Dermis blood vessel endothelial cell (primary cell): ENCODE measurements at regions not wholly inside any gene's neighbourhood (a gene's known extent, or its start where the extent isn't known, plus 50 kb on each side); places are given as distances from the start of the nearest gene placed in this dataset.
"Not testable (repeated sequence)": the region's sequence is repeated elsewhere in the genome, so short reads cannot be mapped to it uniquely, and the experiment has no call there.

Experiments used
- DNase-seq: peaks from one replicate; pipeline ENCODE4 v3.0.0; 2010

DNA sequence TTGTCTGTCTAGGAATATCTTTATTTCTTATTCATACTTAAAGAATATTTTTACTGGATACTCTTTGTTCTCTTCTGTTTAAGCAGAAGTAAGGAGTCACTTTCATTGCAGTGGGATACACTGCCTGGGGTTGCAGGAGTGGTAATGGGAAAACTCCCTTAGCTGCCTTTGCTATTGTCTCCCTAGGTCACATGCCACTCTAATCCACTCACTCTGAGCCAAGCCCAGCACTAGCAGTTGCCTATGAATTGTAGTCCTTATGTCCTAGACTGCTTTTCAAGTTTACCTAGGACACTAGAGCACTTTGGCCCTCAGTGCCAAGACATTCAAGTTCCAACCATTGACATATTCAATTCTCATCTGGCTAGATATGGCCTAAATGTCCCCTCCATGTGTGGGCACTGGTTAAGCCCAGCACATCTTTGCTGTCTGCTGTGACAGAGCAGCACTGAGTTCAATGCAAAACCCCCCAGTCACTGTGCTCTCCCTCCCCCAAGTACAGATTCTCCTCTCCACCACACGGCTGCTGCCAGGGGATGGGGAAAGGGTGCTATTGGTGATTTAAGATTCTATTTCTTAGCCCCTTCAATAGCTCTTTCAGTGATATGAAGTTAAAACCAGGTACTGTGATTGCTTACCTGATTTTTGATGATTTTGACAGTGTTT is 991.7 kb upstream of the KCND2 start:
- no peak for DNase-seq

DNA sequence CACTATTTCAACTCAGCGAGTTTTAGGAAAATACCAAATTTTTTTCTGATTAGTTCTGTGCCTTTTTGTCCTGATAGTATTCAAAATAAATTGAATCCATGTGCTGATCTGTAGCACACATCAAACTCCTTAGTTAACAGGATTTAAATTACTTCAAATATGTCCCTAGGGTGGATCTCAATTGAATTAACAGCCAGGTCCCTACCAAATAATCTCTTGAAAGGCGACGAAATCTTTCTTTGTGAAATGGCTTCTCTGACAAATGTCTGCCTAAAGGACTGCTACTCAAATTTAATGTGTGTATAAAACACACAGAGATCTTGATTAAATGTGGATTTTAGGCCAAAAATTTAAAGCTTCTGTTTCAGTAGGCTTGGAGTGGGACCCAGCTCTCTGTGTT is 989.6 kb upstream of the KCND2 start:
- DNase-seq = no peak

DNA sequence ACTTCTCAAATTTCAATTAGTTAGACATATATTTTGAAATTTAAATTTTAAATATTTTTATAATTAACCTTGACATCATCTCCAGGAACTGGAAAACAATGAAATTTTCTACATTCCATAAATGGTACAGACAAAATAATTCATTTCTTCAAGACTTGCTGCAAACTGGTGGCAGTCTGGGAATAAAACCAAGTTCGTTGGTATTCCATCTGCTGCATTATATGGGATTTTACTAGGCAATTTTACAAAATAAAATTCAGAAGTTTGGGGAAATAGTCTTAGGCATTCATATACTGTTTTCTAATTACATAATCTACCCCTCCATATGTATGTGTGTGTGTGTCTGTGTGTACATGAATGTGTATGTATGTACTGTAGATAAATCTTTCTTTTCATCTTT is 984.6 kb upstream of the KCND2 start:
- no peak for DNase-seq

DNA sequence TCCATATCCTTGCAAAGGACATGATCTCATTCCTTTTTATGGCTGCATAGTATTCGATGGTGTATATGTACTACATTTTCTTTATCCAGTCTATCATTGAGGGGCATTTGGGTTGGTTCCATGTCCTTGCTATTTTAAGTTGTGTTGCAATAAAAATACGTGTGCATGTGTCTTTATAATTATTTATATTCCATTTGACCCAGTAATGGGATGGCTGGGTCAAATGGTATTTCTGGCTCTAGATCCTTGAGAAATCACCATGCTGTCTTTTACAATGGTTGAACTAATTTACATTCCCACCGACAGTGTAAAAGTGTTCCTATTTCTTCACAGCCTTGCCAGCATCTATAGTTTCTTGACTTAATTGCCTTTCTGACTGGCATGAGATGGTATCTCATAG is 972.6 kb upstream of the KCND2 start:
- not testable (repeated sequence) for DNase-seq

DNA sequence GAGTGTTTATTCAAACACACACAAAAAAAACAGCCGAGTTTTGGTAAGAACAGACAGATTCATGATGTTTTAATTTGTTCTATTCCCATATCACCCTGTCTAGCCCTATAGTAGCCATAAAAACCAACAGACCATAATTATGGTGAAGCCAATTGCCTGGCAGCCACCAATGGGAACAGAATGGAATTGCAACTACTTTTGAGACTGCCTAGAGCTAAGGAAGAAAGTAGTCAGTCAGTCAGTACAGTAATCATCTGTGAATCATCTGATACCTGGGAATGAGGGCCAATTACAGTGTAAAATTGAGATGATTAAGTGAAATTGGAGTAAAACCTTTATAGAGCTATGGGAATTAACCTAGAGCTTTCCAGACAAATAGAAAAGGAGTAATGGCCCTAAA is 952.7 kb upstream of the KCND2 start:
- DNase-seq = no peak

DNA sequence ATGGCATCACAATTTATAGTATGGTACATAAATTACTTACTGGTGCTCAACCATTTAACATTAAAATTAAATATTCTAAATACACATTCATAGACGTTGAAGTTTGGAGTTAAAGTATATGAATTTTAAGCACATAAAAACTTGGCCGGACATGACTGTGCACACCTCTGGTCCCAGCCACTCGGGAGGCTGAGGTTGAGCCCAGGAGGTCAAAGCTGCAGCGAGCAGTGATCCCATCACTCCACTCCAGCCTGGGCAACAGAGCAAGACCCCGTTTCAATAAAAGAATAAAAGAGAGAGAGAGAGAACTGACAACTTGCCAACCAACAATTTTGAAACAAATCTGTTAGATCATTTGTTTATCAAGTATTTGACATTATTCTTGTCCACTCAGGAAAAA is 943.3 kb upstream of the KCND2 start:
- no peak for DNase-seq

DNA sequence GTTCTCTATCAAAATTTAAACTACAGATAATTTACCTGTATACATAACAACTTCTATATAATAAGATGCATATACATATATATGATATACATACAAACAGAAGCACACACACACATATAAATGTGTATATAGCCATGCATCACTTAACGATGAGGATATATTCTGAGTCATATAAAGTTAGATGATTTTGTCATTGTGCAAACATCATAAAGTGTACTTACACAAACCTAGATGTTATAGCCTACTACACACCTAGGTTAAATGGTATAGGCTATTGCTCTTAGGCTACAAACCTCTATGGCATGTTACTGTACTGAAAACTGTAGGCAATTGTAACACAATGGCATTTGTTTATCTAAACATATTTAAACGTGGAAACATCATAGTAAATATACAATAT is 937.6 kb upstream of the KCND2 start:
- DNase-seq = no peak

DNA sequence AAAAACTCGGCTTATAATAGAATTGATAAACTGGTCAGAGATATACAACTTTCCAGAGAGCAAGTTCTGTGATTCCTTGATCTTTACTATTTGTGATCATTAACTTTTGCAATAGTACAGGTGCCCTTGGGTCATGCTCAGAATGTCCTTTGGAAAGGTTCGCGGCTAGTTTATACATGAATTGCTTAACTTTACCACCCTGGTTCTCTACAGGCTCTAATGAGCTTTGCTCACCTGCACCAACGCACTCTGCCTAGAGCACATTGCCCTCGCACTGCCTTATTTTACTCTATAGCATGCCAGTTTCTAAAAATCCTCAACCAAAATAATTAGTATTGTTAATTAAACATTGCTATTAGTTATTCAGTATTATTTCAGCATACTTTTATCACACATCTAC is 931.2 kb upstream of the KCND2 start:
- no peak for DNase-seq

DNA sequence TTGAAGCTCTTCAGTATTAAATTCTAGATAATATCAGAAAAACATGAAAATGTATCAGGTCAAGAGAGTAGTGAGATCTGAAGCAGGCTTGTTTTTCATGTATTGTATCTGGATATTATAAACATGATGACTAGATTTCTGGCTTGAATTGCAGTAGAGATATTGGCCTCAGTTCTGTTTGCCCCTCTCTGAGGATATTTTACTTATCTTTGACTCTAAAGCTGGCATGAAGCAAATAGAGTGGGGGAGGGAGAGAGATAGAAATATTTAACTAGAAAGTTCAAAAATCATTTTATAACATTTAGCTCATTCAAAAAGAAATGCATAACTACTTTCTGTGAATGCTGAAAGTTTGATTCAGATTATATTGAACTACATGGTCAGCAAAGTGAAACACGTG is 929.7 kb upstream of the KCND2 start:
- no peak for DNase-seq

DNA sequence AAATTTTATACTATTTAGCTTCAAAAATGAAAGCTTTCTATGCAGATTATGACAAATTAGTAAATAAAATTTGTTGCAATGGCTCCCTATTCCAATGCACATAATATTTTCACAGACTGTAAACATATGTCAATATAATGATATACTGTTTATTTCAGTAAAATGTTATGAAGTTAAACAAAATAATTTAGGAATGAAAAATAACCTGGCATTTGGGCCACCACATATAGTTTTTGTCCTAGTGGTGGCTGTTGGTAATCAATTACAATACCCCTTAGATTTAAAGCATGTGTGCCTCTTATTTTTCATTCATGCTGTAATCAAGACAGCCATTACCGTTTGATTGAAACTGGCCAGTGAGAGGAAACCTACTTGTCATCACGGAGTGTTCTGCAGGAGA is 928.5 kb upstream of the KCND2 start:
- no peak for DNase-seq

DNA sequence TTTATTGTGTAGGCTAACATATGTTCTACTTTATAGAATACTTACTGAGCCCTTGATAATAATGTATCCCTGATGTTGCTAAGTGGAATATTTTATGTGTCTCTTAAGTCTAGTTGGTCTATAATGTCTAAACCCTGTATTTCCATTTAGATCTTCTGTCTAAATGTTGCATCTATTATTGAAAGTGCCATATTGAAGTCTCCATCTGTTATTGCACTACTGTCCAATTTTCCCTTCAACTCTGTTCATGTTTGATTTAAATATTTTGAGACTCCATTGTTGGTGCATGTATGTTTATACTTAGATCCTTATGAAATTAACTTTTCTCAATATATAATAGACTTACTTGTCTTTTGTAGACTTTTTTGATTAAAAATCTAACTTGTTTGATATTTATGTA is 924.5 kb upstream of the KCND2 start:
- DNase-seq = no peak

DNA sequence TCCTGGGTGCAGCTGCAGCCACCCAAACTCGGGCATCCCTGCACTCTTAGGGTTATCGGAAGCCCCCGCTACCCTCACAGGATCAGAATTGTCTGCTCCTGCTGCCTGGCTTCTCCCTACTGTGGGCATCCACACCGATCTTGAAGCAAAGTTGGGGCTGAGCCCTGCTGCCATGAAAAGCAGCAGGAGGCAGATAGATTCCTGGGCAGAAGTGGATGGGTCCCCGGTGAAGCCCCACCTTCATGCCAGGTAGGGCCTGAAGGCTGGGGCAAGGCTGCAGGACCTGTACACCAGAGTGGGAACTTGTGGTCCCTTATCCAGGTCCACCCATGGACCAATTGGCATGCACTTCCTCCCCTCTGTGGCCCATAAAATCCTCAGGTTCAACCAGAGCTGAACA is 922.6 kb upstream of the KCND2 start:
- DNase-seq = no peak

DNA sequence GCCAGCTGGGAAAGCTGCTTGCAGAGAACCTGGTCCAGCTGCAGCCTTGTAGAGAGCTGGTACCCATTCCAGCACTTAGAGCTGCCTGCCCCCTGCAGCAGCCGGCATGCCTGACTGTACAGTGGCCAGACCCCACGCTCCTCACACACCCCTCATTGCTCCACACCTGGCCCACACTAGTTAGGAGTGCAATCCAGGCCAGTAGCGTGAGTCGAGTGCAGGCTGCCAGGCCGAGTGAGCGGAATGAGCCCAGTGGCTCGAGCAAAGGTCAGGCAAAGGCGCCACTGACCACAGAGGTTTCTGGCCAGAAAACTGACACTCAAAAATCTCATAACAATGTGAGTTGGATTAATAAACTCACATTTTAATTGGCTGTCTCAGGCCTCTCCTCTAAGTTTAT is 921.7 kb upstream of the KCND2 start:
- DNase-seq = no peak

DNA sequence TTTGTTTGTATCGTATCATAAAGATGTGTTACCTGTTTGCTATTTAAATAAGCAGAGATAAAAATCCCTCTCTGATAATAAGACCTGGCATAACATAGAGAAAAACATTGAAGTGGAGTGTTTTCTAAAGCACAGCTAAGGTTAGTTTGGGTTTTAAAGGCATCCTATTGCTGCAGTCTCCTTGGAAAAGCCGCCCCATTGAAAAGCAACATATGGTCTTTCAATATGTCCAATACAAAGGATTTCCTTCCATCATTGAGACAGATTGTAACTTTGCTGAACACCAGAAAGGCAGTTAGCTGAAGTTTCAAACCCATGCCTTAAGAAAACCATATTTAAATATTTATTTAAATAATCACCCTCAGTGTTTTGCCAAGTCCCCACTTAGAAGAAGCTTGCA is 898.5 kb upstream of the KCND2 start:
- no peak for DNase-seq

DNA sequence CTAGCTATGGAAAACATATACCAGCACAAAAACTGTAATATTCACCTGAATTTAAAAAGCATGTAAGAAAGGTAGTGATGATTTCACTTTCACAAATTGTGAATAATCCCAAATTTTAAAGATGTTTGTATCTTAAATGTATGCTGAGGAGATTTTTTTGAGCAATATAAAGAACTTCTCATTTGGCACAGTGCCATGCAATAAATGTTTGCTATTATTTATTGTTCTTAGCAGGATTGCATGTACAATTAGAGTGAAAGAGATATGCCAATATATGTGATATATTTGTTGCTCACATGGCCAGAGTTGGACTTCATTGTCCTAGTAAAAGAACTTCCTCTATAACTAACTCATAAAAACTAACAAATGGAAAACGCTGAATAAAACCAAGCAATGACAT is 895.1 kb upstream of the KCND2 start:
- no peak for DNase-seq

DNA sequence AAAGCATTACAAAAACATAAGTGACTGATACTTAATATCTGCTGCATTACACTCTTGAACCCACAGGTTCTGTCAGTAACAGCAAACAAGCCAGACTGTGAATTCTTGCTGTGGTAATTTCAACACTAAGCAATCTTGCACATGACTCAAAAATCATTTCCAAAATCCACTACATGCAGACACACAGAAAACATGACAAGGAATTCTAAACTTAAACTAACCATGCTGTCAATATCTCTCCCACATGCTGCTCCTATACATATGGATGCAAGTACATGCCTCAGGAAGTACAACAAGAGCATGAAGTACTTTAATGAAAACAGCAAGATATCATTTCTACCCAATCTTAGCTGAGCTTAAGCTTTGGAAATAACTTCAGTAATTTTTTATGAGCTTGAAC is 890.2 kb upstream of the KCND2 start:
- no peak for DNase-seq

DNA sequence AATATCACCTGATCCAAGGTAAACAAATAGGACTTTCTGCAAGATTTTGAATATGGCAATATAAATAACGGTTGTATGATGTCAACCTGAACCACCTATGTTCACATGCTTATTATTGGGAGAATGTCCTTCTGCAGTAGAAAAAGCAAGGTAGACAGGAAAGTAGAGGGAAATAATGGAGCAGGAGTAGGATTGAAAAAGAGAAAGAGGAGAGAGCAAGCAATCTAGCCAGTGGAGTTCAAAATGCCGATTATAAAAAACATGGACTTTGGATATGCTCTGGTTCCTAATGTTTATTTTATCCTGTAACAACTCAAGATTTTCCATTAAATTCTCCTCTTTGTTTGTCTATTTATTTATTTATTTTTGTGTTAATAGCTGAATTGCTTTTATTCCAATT is 878.0 kb upstream of the KCND2 start:
- DNase-seq = no peak

DNA sequence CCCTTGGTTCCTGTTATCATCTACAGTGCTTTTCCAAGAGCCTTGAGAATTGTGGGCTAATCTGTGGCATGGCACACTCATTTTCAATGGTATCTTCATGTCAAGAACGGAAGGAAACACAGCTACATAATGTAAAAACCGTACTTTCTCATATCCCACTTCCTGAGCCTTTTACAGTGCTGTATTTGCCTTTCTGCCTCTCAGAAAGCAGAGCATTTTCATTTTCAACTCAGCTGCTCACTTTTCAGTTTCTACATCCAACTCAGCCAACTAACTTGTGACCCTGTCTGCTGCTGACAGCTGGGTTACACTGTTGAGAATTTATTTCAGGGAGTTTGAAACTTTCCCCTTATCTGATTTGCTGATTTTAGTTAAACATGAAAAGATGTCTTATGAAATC is 875.8 kb upstream of the KCND2 start:
- no peak for DNase-seq

DNA sequence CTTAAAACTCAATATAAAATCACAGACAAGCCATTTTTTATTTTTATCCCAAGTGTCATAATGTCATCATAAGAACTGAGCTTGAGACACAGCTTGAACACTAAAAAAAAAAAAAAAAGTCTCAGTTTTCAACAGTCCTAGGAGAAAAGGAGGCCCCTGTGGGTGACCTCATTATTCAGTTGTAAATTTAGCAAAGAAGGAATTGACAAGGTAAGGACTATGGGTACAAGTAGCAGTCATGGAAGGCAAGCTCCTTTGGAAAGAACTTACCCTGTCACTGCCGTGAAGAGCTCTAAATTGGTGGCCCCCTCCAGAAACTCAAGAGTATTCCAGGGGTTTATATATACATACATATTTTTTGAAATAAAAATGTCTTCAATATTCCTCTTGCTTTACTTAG is 864.4 kb upstream of the KCND2 start:
- no peak for DNase-seq

DNA sequence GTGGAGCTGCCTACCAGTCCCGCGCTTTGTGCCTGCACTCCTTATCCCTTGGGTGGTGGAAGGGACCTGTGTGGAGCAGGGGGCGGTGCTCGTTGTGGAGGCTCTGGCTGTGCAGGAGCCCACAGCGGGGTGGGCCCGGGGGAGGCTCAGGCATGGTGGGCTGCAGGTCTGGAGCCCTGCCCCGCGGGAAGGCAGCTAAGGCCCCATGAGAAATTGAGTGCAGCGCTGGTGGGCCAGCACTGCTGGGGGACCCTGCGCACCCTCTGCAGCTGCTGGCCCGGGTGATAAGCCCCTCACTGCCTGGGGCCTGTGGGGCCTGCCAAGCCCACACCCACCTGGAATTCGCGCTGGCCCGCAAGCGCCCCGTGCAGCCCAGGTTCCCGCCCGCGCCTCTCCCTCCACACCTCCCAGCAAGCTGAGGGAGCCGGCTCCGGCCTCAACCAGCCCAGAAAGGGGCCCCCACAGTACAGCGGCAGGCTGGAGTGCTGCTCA is 859.6 kb upstream of the KCND2 start:
- no peak for DNase-seq

DNA sequence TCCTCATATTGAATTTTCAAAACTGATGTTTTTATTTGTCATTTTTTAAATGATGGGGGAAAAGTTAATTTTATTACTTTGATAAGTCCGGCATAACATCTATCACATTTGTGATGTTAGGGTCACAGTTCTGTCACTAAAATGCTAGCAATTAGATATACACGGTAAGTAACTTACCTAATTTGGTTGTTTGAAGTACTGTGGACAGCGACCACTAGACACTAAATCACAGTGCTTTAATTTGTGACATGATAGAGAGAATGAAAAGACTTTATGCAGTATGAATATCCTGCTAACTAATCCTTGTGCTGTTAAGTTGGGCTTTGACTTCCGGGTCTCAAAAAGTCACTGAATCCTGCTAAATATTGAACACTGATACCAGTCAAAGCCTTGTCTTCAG is 857.3 kb upstream of the KCND2 start:
- no peak for DNase-seq

DNA sequence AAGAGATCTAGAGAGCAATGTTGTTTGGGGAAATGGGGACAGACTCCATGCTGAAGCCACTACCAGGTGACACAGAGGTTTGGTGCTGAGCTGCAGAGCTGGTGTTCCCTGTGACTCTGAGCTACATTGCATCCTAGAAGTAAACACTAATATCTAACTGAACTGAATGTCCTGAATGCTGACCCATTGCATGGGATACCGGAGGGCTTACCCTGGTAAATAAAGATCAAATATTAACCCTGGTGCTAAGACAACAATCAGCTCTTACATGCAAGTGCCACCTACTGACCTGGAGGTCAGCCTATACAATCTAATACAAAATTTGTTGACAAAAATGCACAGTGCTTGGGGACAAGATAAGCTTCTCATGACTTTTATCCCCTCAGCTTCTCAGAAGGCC is 851.3 kb upstream of the KCND2 start:
- DNase-seq = no peak

DNA sequence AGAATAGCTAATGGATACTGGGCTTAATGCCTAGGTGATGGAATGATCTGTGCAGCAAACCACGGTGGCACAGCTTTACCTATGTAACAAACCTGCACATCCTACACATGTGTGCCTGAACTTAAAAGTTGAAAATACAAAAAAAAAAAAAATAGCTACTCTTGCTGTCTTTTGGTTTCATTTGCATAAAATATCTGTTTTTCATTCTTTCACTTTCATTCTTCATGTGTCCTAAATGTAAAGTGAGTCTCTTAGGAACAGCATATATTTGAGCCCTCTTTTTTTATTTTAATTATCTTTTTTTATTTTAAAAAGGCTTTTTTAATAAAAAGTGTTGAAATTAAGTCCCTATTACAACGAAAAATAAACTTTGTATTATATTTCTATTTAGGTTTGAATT is 836.1 kb upstream of the KCND2 start:
- no peak for DNase-seq

DNA sequence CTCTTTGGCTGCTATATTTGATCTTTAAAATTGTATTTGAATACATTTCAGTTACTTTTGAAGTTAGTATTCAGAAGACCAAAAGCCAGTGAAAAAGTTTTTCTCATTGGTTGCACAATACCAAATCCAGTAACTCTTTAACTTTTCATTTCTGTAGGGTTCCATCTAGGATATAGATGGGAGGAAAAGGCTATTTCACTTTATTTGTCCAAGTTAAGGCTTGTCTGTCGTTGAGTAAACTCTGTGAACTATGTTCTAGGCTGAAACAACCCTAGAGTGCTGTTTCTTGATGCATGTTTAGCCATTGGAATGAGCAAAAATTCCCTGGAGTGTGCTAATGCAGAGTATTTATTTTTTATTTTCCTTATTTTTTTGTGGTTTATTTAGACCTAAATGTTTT is 834.7 kb upstream of the KCND2 start:
- DNase-seq = no peak

DNA sequence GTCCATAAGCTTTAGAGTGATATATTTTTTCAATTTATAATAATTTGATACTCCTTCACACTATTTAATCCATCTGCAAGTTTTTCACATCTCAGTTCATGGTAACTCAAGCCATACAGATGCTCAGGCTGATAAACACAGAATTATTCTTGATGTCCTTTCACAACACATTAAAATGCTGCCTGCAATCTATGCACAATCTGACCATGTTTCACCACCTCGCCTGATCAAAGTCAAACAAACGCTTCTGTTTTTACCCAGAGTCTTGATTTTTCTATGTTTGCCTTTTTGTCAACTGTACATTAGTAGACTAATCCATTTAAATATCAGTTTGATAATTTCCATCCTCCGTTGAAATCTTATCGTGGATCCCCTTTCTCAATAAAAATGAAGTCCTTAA is 833.8 kb upstream of the KCND2 start:
- no peak for DNase-seq

DNA sequence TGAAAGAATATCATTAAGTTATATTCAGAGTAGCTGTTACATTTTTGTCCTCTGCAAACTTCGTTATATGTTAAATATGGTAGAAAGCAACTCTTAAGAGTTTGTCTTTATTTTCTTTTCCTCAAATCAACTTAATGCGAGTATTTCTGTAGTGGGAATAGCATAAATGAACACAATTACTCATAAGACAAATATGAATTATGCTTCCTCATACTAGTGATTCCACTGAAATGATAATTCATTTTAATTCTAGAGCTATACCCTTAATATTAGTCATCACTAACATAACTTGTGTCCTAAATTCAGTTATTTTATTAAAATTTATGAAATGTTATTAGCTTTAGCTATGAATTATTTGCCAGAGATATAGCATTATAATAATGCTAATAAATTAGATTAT is 820.6 kb upstream of the KCND2 start:
- DNase-seq = no peak
